Activated CD8-positive, alpha-beta memory T cell treated with anti-CD3 and anti-CD28 coated beads for 24 hours (primary cell): ENCODE measurements at regions not wholly inside any gene's neighbourhood (a gene's known extent, or its start where the extent isn't known, plus 50 kb on each side); places are given as distances from the start of the nearest gene placed in this dataset.
"Not testable (repeated sequence)": the region's sequence is repeated elsewhere in the genome, so short reads cannot be mapped to it uniquely, and the experiment has no call there.

Experiments used
- DNase-seq: peaks from one replicate; pipeline ENCODE4 v3.0.0-alpha.2; 2020

DNA sequence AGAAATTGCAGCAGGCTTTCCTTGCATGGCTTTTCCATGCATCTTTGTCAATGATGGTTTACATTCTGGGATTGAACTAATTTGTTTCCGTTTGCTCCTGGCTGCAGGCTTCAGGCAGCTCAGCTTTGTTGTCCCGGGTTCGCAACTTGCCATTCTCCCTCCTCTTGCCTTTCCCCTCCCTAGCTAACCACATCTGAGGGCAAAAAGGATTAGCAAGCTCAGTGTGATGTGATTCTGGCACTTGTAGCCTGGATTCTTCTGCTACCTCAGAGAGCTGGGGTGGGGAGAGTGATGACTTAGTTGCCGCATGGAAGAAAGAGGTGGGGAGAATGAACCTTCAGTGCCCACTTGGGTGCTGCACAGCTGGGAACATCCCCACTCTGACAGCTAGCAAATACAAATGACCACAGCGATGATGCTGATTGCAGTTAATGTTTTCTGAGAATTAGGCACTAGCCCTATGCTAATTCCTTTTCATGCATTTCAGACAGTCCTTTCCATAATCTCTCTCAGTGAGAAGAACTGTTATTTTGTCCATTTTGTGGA, 120.2 kb upstream of the SALL1 start:
- DNase-seq = no peak

DNA sequence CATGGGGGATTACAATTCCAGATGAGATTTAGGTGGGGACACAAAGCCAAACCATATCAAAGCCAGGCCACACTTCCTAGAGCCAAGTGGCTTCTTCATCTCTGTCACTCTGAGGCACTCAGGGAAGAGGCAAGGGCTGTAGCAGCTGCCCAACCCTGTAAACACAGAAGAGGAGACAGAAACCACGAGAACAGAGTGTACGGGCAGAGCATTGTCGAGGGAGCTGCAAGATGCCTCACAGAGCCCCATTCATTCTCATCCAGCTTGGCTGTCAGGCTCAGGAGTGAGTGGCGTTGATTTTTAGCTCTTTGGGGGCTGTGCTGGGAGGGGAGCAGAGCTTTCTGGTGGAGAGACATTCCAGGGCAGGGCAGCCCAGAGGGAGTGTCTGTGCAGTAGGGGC, 117.2 kb upstream of the SALL1 start:
- DNase-seq = no peak

DNA sequence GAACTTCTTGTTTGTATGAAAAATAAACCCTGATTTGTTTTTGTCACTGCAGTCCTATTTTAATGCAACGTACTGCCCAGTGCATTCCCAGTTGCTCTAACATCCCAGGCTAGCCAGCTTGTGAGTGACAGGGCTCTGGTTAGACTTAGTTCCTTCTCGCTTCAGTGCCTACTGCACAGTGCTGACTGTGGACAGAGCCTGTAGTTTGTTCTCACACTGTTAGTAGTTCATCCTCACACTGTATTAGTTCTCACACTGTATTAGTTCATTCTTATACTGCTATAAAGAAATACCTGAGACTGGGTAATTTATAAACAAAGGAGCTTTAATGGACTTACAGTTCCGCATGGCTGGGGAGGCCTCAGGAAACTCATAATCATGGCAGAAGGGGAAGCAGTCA, 116.6 kb upstream of the SALL1 start:
- DNase-seq = no peak

DNA sequence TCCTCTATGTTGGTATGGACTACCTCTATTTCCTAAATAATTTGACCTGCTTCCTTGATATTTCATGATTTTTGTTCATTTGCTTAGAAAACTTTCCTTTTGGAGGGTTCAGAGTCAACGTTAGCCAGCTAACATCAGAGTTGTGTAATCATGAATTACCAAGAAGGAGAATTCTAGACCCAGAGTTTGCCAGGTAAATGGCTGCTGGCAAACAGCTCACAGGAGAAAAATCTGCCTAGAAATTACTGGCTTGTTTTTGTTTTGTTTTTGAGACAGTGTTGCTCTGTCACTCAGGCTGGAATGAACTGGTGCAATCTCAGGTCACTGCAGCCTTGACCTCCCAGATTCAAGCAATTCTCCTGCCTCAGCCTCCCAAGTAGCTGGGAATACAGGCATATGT, 111.4 kb upstream of the SALL1 start:
- no peak for DNase-seq

DNA sequence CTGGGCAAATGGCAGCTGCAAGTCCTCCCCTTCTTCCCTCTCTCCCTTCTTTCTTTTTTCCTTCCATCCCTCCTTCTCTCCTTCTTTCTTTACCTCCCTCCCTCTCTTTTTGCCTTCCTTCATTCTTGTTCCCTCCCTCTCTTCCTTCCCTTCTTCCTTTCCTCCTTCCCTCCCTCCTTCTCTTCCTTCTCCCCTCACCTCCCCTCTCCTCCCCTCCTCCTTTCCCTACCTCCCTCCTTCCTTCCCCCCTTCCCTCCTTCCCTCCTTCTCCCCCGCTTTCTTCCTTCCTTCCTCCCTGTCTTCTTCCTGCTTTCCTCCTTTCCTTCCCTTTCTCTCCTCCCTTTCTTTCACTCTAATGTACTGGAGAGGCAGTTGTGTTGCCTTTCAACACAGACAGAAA, 110.8 kb upstream of the SALL1 start:
- no peak for DNase-seq

DNA sequence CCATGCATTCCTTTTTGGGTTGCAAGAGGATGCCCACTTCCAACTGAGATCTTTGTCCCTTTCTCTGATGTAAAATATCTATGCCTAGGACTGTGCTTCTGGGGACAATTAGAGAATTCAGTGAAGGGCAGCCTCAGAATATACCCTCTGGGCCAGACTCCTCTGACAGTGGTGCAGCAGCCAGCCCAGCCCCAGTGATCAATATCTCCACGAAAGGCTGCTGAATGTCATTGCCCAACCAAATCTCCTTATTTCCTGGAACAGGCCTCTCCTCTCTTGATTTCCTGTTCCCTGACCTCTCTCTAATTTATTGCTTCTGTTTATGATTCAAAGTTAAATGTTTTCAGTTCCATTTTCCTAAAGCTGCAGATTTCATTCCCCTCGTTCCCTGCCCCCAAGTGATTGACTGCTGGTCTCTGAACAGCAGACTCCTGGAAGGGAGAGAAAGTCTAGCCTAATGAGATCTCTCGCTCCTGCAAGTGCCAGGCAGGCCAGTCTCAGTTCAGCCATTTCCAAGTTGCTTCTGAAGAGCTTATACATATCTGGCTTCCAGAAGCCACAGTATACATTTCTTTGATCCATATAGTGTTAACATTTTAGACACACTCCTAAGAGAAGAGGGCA, 104.4 kb upstream of the SALL1 start:
- DNase-seq = no peak

DNA sequence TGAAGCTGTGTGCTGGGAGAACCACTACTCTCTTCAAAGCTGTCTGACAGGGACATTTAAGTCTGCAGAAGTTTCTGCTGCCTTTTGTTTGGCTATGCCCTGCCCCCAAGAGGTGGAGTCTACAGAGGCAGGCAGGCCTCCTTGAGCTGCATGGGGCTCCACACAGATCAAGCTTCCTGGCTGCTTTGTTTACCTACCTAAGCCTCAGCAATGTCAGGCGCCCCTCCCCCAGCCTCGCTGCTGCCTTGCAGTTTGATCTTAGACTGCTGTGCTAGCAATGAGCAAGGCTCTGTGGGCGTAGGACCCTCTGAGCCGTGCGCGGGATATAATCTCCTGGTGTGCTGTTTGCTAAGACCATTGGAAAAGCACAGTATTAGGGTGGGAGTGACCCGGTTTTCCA, 103.3 kb upstream of the SALL1 start:
- DNase-seq = not testable (repeated sequence)

DNA sequence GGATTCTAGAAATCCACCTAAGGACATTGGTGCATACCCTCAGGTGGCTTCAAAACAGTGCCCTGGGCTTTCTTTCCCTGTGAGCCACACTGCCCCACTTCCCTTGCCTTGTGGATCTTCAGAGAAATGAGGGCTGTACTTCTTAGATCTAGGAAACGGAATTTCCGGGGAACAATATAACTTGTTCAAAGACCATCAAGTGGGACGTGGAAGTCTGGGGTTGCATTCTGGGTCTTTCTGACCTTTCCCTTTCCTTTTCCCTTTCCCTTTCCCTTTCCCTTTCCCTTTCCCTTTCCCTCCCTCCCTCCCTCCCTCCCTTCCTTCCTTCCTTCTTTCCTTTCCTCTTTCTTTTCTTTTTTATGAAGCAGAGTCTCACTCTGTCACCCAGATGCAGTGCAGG, 97.1 kb upstream of the SALL1 start:
- no peak for DNase-seq

DNA sequence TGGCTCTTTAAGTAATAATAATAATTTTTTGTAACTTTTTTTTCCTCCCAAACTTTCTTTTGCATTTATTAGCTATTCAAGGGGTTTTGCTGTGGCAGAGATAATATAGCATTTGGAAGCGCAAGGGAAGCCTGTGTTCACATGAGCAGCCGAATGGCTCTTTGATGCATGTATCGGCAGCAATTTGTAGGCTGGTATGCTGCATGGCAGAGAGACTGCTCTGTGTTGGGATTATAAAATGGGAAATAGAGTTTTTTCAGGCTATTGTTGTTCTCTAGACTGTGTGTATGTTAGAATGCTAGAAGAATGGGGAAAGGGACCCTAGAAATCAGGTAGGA, 94.6 kb upstream of the SALL1 start:
- DNase-seq = no peak

DNA sequence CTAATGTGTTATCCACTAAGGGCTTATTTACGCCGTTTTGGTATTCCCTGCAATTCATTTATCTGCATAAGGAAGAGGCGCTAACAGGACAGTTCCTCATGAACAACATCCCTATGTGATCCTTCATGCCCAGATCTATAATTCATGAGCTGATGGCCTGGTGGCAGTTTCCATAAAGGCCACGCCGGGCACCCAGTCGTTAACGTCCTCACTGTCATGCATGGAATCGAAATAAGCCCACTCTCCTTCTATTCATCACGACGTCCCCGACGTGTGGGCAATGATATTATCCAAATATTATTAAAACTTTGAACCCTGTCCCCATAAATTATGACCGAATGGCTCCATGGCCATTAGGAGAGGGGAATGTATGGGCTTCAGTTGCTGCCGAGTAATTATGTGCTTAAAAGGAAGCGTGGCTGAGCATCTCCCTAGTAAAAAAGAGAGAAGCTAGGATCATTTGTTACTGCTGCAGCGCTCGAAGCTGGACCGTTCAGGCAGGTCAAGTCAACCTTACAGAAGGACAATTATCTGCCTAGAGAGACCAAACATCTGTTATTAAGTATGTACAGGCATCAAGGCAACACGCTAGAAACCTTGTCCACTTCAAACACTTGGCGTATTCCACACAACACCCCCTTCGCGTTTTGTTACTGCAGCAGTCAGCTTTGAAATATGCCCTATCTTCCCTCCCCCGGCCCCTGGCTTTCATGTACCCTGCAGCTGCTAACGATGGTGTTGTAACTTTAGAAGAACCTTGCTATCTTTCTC, 94.0 kb upstream of the SALL1 start:
- no peak for DNase-seq

DNA sequence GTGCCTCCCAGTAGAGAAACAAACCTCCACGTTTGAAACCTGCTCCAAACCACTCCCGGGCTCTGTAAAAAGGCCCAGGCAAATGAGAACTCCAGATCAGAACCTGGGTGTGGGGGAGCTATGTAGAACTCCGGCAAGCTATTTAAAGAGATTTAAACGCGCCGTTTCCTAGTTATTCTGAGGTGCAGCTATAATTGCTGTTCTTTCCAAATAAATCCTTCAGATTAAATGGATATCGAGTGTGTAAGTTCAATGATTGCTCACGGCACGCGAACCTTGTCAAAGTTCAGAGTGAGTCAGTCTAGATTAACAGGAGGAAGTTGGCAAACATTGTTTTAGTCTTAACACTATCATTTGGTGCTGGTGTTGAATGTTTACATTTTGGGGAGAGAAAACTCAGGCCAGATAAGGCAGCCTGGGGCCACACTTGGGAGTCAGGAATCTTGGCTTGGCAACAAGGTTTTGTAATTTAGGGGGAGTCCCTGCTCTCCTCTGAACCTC, 92.9 kb upstream of the SALL1 start:
- no peak for DNase-seq

DNA sequence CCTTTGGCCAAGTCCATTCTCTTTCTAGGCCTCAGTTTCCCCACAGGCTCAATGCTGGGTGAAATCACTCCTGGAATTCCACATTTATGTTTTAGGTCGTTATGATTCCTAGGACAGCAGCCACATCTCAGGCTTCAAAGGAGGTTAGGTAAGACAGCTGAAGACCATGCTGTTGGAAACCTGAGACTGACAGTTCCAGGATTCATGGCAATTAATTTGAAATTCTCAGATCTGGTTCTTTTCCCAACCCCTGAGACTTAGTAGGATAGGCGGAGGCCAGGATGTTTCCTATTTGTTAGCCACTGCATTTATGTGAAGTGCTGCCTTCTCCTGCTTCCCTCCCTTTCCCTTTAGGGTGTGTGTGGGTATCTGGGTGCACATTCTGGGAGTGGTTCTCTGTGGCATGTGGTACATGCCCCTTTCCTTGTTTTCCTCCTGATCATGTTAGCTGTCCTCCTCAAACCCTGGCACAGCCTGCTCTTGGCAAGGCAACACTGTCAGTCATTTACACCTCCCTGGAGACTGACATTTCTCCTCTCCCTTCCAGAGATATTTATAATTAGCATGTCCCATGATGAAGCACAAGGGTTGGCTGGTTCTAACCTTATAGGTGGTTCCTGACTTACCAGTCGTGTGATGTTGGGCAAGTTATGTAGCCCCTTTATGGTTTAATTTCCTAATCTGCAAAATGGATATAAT, 91.4 kb upstream of the SALL1 start:
- DNase-seq = no peak

DNA sequence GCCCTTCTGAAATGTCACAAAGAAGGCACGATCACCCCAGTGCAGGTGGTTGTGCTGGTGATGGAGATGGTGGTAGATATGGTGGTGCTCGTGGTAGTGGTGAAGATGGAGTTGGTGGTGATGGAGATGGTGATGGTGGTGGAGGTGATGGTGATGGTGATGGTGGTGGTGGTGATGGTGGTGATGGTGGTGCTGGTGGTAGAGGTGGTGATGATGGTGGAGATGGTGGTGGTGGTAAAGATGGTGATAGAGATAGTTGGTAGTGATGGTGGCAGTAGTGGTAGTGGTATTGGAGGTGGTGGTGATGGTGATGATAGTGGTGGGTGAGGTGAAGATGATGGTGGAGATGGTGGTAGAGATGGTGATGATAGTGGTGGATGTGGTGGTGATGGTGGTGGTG, 88.1 kb upstream of the SALL1 start:
- no peak for DNase-seq

DNA sequence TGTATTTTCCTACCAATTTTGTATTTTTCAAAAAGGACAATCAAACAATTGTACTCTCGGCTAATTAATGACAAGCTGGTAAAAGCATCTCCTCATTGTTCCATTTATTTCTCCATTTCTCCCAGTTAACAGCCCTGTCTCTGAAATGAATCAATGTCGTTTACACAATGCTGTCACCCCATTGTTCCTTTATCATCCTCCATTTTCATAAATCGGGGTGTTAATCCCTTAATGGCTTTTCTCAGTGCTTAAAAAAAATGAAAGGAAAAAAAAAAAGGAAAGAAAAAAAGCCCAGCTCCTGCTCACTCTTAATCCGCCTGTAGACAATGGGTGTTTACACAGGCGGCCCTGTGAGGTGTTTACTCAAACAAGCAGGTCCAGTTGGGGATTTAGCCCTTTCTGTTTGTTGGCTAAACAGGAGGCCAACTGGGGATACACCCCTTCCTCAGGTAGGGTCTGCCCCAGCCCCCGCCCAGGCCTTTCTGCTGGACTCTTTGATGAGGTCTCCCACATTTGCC, 86.8 kb upstream of the SALL1 start:
- no peak for DNase-seq

DNA sequence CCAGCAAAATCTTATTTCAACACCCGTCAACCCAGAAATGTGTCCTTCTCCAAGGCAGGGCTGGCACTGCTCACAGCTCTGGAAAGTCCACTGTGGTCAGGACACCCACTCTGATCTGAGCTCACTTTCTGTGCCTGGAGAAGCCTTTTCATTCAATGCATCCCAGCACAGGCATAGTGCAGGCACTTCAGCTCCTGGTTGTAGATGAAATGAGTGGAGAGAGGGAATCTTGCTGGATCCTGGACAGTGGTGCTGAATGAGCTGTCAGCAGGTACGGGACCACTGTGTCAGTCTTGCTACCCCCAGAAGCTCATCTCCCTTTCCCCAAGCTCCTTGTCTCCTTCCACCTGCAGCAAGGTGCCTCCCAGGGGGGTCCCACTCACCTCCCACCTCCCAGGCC, 86.1 kb upstream of the SALL1 start:
- DNase-seq = no peak

DNA sequence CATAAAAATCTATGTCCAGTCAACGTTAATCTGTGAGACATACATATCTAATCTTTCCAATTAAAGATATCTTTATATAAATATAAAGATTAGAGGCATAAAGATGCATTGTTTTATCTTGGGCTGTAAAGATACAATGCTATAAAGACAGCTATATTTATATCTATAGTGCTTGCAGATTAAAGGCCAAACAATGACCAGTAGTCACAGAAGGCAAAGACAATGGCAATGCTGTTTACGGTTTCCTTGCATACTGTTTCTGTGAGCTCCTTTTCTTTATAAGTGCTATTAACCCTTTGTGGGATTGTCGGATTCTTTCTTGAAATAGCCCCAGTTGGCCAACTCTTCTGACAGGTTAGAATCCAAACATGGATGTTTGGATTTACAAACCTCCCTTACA, 85.5 kb upstream of the SALL1 start:
- no peak for DNase-seq

DNA sequence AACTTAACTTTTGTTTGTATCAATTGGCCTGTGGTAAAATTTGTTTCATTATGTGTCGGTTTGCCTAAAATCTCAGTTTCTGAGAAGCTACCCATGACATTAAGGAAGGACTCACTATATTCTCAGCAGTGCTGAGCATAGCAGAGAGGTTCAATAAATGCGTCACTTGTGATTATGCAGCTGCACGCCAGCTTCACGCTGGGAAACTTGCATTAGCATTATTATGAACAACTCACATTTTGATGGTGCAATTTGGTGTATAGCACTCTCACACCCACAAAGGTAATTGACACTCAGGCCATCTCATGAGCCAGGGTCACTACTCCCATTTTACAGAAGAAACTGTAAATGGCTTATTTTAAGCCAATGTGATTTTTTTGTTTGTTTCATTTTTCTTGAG, 80.6 kb upstream of the SALL1 start:
- DNase-seq = no peak

DNA sequence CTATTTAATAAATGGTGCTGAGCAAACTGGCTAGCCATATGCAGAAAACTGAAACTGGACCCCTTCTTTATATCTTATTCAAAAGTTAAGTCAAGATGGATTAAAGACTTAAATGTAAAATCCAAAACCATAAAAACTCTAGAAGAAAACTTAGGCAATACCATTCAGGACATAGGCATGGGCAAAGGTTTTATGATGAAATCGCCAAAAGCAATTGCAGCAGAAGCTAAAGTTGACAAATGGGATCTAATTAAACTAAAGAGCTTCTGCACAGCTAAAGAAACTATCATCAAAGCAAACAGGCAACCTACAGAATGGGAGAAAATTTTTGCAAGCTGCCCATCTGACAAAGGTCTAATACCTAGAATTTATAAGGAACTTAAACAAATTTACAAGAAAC, 79.0 kb upstream of the SALL1 start:
- not testable (repeated sequence) for DNase-seq

DNA sequence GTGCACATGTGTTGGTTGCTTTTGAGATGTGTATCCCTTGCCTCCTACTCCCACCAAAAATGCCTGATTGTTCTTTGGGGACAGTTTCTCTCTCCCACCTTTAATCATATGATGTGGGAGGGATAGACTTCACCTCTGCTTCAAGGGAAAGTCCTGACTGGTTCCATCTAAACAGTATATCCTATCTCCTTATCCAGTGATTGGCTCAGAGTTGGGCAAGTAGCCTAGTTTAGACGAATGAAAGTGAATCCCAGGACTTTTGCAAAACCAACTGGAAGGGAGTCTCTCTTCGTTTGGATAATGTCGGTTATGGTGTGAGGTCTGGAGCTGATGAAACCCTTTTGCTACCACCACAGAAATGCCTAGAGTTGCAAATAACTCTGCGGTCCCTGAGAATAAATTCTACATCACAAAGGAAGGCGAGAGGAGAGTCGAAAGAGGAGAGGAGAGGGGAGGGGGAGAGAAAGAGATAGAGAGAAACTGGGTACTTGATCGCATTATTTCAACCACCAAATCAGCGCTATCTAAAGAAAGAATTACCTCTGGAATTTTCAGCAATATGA, 77.1 kb upstream of the SALL1 start:
- DNase-seq = no peak

DNA sequence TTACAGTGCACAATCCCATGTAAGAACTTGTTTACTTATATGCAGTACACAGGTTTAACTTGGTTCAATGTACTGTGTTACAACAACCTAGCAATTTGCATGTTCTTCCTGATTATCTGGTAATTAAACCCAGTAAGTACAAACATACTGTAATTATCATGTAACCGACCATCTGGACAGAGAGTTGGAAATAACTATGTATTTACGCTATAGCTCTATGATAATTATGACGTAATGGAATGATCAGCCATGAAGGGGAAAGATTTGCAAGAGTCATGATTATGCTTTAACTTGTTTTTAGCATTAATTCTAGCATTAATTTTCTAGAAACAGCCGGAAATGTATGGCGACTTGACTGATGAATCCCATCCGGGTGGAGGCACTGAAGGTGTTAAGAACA, 74.8 kb upstream of the SALL1 start:
- DNase-seq = no peak

DNA sequence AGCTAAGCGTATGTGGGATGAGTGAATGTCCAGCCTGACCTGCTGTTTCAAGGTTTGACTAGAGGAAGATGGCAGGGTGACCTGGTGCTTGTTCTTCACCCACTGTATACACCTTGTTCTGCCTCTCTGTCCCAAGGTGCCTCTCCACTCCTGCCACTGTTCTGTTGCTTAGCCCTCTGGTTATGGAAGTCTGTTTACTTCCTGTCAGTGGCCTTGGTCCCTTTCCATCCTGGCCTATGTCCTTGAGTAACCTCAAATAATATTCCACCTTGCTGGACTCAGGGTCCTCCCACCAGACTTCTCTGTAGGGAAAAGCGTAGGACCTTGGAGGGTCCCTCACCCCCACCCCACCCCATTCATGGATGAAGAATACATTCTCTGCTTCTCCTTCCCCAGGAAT, 73.2 kb upstream of the SALL1 start:
- DNase-seq = no peak

DNA sequence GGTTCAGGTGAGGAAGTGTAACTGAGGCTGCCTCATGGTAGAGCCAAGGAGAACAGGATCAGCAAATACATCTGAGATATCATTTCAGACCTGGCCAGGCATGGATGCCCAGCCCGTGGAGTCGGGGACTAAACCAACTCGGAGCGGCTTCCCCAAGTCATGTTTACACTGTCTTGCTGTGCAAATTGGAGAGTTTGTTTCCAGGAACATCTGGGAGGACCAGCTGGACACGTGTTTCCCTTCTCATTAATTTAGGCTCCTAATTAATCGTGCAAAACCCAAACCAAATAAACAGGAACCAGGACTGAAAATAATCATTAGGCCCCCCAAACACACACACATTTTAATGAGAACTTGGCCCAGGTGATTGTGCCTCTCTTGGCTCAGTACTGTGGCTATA, 70.9 kb upstream of the SALL1 start:
- no peak for DNase-seq

DNA sequence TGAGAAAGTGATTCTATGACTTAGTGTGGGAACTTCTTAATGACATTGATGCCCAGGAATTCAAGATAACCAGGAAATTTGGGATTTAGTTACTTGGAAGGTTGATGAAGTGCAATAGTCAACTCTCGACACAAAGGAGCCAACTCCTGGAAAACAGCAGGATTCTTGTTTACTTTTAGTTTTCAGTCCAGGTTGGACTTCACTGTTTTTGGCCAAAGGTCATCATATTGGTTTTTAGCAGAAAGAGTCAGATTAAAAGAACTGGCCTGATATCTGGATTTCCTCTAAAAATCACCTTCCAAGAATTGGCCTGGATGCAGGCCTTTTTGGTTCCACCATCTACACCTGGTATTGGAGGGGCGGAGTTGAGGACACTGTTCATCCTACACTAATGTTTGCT, 60.1 kb upstream of the SALL1 start:
- DNase-seq = no peak

DNA sequence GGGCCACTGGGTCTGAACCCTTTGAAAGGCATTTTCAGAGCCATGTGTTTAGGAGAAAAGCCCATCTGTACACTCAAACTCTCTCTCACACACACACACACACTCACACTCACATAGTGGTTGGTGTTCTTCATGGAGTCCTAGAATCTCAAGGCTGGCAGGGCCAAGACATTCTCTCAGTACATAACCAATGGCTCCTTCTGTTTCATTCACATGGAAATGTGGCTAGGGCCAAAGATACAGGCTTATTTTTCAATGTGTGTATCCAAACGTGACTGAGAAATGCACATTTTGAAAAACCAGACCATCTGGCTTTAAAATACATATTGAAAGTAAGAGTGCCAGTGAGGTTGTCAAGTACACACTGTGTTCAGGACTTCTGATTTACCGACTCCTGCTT, 59.0 kb upstream of the SALL1 start:
- no peak for DNase-seq
